Activated T-cell treated with anti-CD3 and anti-CD28 coated beads, Interleukin-2, amount 50 U/mL, for 4 hours (primary cell): ENCODE measurements at regions not wholly inside any gene's neighbourhood (a gene's known extent, or its start where the extent isn't known, plus 50 kb on each side); places are given as distances from the start of the nearest gene placed in this dataset.

Source experiments
- ATAC-seq, 2 donors: fragments of 200-7000 bp; cut with Tn5 transposase; one replicate each; pipeline ENCODE4 v1.10.0; 2021
- DNase-seq: peaks from one replicate; pipeline ENCODE4 v3.0.0-alpha.2; 2020
- H3K27me3 Mint-ChIP-seq: one replicate; pipeline ENCODE4 v1.8.0; 2021; ENCODE audit warnings: low read depth, mixed read lengths
- H3K36me3 Mint-ChIP-seq: one replicate; pipeline ENCODE4 v1.8.0; 2022; ENCODE audit warnings: mixed read lengths; ENCODE audit not compliant: insufficient read depth
- H3K4me1 Mint-ChIP-seq: one replicate; pipeline ENCODE4 v1.8.0; 2021; ENCODE audit warnings: low read depth, mixed read lengths
- H3K4me3 Mint-ChIP-seq: one replicate; pipeline ENCODE4 v1.8.0; 2021; ENCODE audit warnings: mild to moderate bottlenecking, moderate library complexity, mixed read lengths
- H3K9me3 Mint-ChIP-seq: one replicate; pipeline ENCODE4 v1.8.0; 2021; ENCODE audit warnings: mixed read lengths

- H3K9me3 Mint-ChIP-seq = no peaks in the 10 kb centered on the region
- H3K4me1 Mint-ChIP-seq = no peaks in the 10 kb centered on the region
- ATAC-seq (peak in 1 of 2 donors; percentile 28), DNase-seq (no peak)
- peaks cover 8% of the 10 kb centered on the region for H3K27me3 Mint-ChIP-seq
- no peak overlapping the region for H3K4me3 Mint-ChIP-seq
- peaks cover 4% of the 10 kb centered on the region for H3K36me3 Mint-ChIP-seq
Measured at GRCh38 chr6:40910260-40910893, 128.6 kb downstream of the UNC5CL start.

GRCh38 chr6:40909811-40910210, 129.2 kb downstream of the UNC5CL start:
- Mint-ChIP-seq H3K36me3 (peaks cover 4% of the 10 kb centered on the region), H3K9me3 (no peaks in the 10 kb centered on the region), H3K4me1 (no peaks in the 10 kb centered on the region), H3K4me3 (no peak overlapping the region), H3K27me3 (peaks cover 8% of the 10 kb centered on the region)
- DNase-seq (no peak), ATAC-seq (no peak)

GRCh38 chr6:40907198-40907701, 131.8 kb downstream of the UNC5CL start:
- no peak for DNase-seq
- H3K27me3 Mint-ChIP-seq = peaks cover 6% of the 10 kb centered on the region
- no peaks in the 10 kb centered on the region for H3K4me1 Mint-ChIP-seq
- no peak overlapping the region for H3K4me3 Mint-ChIP-seq
- no peak for ATAC-seq
- peaks cover 4% of the 10 kb centered on the region for H3K36me3 Mint-ChIP-seq
- no peaks in the 10 kb centered on the region for H3K9me3 Mint-ChIP-seq

- H3K9me3 Mint-ChIP-seq = no peaks in the 10 kb centered on the region
- DNase-seq (no peak), ATAC-seq (no peak)
- H3K4me1 Mint-ChIP-seq = no peaks in the 10 kb centered on the region
- no peak overlapping the region for H3K4me3 Mint-ChIP-seq
- H3K27me3 Mint-ChIP-seq = peaks cover 6% of the 10 kb centered on the region
- peaks cover 4% of the 10 kb centered on the region for H3K36me3 Mint-ChIP-seq
Measured at GRCh38 chr6:40906759-40907158, 132.3 kb downstream of the UNC5CL start.

- Mint-ChIP-seq H3K9me3 (no peaks in the 10 kb centered on the region), H3K4me3 (no peak overlapping the region), H3K36me3 (peaks cover 4% of the 10 kb centered on the region), H3K27me3 (peaks cover 4% of the 10 kb centered on the region), H3K4me1 (no peaks in the 10 kb centered on the region)
- no peak for DNase-seq
- ATAC-seq = no peak
Measured at GRCh38 chr6:40904583-40905194, 134.3 kb downstream of the UNC5CL start.

- H3K9me3 Mint-ChIP-seq = no peaks in the 10 kb centered on the region
- no peak for ATAC-seq
Measured at GRCh38 chr6:40903456-40903855, 135.6 kb downstream of the UNC5CL start.

GRCh38 chr6:40901322-40902055, 137.5 kb downstream of the UNC5CL start:
- ATAC-seq (no peak), DNase-seq (no peak)
- H3K4me3 Mint-ChIP-seq = no peak overlapping the region

More at GRCh38 chr6:40903456-40903855, 135.6 kb downstream of the UNC5CL start:
- Mint-ChIP-seq H3K36me3 (no peaks in the 10 kb centered on the region), H3K4me1 (no peaks in the 10 kb centered on the region), H3K27me3 (no peaks in the 10 kb centered on the region), H3K4me3 (no peak overlapping the region)
- DNase-seq = no peak

GRCh38 chr6:40900791-40901190, 138.2 kb downstream of the UNC5CL start:
- no peak for DNase-seq
- H3K9me3 Mint-ChIP-seq = no peaks in the 10 kb centered on the region
- no peak for ATAC-seq
- no peaks in the 10 kb centered on the region for H3K4me1 Mint-ChIP-seq
- peaks cover 5% of the 10 kb centered on the region for H3K27me3 Mint-ChIP-seq
- no peaks in the 10 kb centered on the region for H3K36me3 Mint-ChIP-seq
- no peak overlapping the region for H3K4me3 Mint-ChIP-seq

More at GRCh38 chr6:40901322-40902055, 137.5 kb downstream of the UNC5CL start:
- H3K27me3 Mint-ChIP-seq = peaks cover 5% of the 10 kb centered on the region
- H3K9me3 Mint-ChIP-seq = no peaks in the 10 kb centered on the region
- H3K36me3 Mint-ChIP-seq = no peaks in the 10 kb centered on the region
- H3K4me1 Mint-ChIP-seq = no peaks in the 10 kb centered on the region

GRCh38 chr6:40899684-40900155, 139.3 kb downstream of the UNC5CL start:
- Mint-ChIP-seq H3K36me3 (no peaks in the 10 kb centered on the region), H3K4me1 (no peaks in the 10 kb centered on the region), H3K4me3 (no peak overlapping the region), H3K9me3 (no peaks in the 10 kb centered on the region), H3K27me3 (peaks cover 5% of the 10 kb centered on the region)
- no peak for DNase-seq
- no peak for ATAC-seq

- no peak overlapping the region for H3K4me3 Mint-ChIP-seq
- H3K27me3 Mint-ChIP-seq = peaks cover 7% of the 10 kb centered on the region
- no peak for ATAC-seq
- no peaks in the 10 kb centered on the region for H3K9me3 Mint-ChIP-seq
- H3K36me3 Mint-ChIP-seq = no peaks in the 10 kb centered on the region
- no peaks in the 10 kb centered on the region for H3K4me1 Mint-ChIP-seq
- DNase-seq = no peak
Measured at GRCh38 chr6:40898073-40898472, 140.9 kb downstream of the UNC5CL start.

GRCh38 chr6:40897390-40898003, 141.5 kb downstream of the UNC5CL start:
- no peaks in the 10 kb centered on the region for H3K4me1 Mint-ChIP-seq
- H3K4me3 Mint-ChIP-seq = no peak overlapping the region
- no peak for ATAC-seq
- no peaks in the 10 kb centered on the region for H3K9me3 Mint-ChIP-seq
- DNase-seq = no peak
- H3K27me3 Mint-ChIP-seq = peaks cover 7% of the 10 kb centered on the region
- H3K36me3 Mint-ChIP-seq = no peaks in the 10 kb centered on the region

GRCh38 chr6:40896696-40897095, 142.3 kb downstream of the UNC5CL start:
- H3K36me3 Mint-ChIP-seq = no peaks in the 10 kb centered on the region
- H3K9me3 Mint-ChIP-seq = no peaks in the 10 kb centered on the region
- no peak overlapping the region for H3K4me3 Mint-ChIP-seq
- DNase-seq (no peak), ATAC-seq (no peak)
- no peaks in the 10 kb centered on the region for H3K4me1 Mint-ChIP-seq
- H3K27me3 Mint-ChIP-seq = peaks cover 7% of the 10 kb centered on the region

GRCh38 chr6:40894962-40895799, 143.8 kb downstream of the UNC5CL start:
- ATAC-seq = no peak
- H3K9me3 Mint-ChIP-seq = no peaks in the 10 kb centered on the region
- H3K36me3 Mint-ChIP-seq = no peaks in the 10 kb centered on the region
- H3K27me3 Mint-ChIP-seq = peaks cover 11% of the 10 kb centered on the region
- H3K4me1 Mint-ChIP-seq = no peaks in the 10 kb centered on the region
- DNase-seq = no peak
- no peak overlapping the region for H3K4me3 Mint-ChIP-seq

- Mint-ChIP-seq H3K4me1 (no peaks in the 10 kb centered on the region), H3K9me3 (no peaks in the 10 kb centered on the region), H3K27me3 (peaks cover 11% of the 10 kb centered on the region), H3K36me3 (no peaks in the 10 kb centered on the region), H3K4me3 (no peak overlapping the region)
- DNase-seq (no peak), ATAC-seq (no peak)
Measured at GRCh38 chr6:40893021-40893420, 146.0 kb downstream of the UNC5CL start.
